Upper lobe of left lung (tissue), 4 donors: ENCODE measurements at regions not wholly inside any gene's neighbourhood (a gene's known extent, or its start where the extent isn't known, plus 50 kb on each side); places are given as distances from the start of the nearest gene placed in this dataset.

ENCODE experiments used
- CTCF ChIP-seq, 6 experiments: fragments of 450-650 bp in 4 of 6; fragments of 200-600 bp in 2 of 6; sonication (generic) in 2 of 6; IDR thresholded peaks; one replicate each; pipeline ENCODE4 v1.5.1; 2016 to 2019; ENCODE audit warnings: antibody characterized with exemption in 6 of 6
- POLR2A ChIP-seq, 4 donors: fragments of 450-650 bp; IDR thresholded peaks; one replicate each; pipeline ENCODE4 v1.5.1; 2016 to 2017; ENCODE audit warnings: antibody characterized with exemption in 4 of 4, mild to moderate bottlenecking in 2 of 4

GRCh38 chr7:17678896-17679295 is 261.4 kb downstream of the SNX13 start:
- TF ChIP-seq CTCF (IDR thresholded peaks at IDR 0.05) (no peak), POLR2A (IDR thresholded peaks at IDR 0.05) (no peak)
